HG02588 (cell line): ENCODE measurements at regions not wholly inside any gene's neighbourhood (a gene's known extent, or its start where the extent isn't known, plus 50 kb on each side); places are given as distances from the start of the nearest gene placed in this dataset.

Experiments used
- ATAC-seq: cut with Tn5 transposase; IDR thresholded peaks from one replicate; pipeline ENCODE4 v1.9.1; 2021; ENCODE audit warnings: mild to moderate bottlenecking, moderate library complexity; ENCODE audit not compliant: unreplicated experiment

- no peak for ATAC-seq
These were observed 71.4 kb upstream of the GLS start for GRCh38 chr2:190809139-190809764.

GRCh38 chr2:190809876-190810525, 70.6 kb upstream of the GLS start:
- ATAC-seq: no peak

- no peak for ATAC-seq
These were observed 69.5 kb upstream of the GLS start for GRCh38 chr2:190810981-190811587.

GRCh38 chr2:190811811-190812210, 68.8 kb upstream of the GLS start:
- no peak for ATAC-seq

GRCh38 chr2:190812506-190813294, 67.9 kb upstream of the GLS start:
- no peak for ATAC-seq

GRCh38 chr2:190815226-190815625, 65.4 kb upstream of the GLS start:
- no peak for ATAC-seq

GRCh38 chr2:190817082-190817481, 63.5 kb upstream of the GLS start:
- no peak for ATAC-seq

- ATAC-seq: no peak
These were observed 60.8 kb upstream of the GLS start for GRCh38 chr2:190819840-190820301.

GRCh38 chr2:190820416-190820815, 60.2 kb upstream of the GLS start:
- ATAC-seq: no peak

GRCh38 chr2:190822043-190822442, 58.6 kb upstream of the GLS start:
- no peak for ATAC-seq

GRCh38 chr2:190827720-190828119, 52.9 kb upstream of the GLS start:
- ATAC-seq: no peak

- ATAC-seq: no peak
These were observed 51.0 kb upstream of the GLS start for GRCh38 chr2:190829642-190830041.
